SK-N-DZ (cell line): ENCODE measurements at regions not wholly inside any gene's neighbourhood (a gene's known extent, or its start where the extent isn't known, plus 50 kb on each side); places are given as distances from the start of the nearest gene placed in this dataset.

Source experiments
- DNase-seq: peaks from one replicate; pipeline ENCODE4 v3.0.0-alpha.2; 2015; ENCODE audit warnings: low spot score

GRCh38 chr12:47026291-47026690, 53.1 kb upstream of the PCED1B start:
- no peak for DNase-seq
